ENCODE measurements at regions not wholly inside any gene's neighbourhood (a gene's known extent, or its start where the extent isn't known, plus 50 kb on each side); places are given as distances from the start of the nearest gene placed in this dataset.

DNA sequence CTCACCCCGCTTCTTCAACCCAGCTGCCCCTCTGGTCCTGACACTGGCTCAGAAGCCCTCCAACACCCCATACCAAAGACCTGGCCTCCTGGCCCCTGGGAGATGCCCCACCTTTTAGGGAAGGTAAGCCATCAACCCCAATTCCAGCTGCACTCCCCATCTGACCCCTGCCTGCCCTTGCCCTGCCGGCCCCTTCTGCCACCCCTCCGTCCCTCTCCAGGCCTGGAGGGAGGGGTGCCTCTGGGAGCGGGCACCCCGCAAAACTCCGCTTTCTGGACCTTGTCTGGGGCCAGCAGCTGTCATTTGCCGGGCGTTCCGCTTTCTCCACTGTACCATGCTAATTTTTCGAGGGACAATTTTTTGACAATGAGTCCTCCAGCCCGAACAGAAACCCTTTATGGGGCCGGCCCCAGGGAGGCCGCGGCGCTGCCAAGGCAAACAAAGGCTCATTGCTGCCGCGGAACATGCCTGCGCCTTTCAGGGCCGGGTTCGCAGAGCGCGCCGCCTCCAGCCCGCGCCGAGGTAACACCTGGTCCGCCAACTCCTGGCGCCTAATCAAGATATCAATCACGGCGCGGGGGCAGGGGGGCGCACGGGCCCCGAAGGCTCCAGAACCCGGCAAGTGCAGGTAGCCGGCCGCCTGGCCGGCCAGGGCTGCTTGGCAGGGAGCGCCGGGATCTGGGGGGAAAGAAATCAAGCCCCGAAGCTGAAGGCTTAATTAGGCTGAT, 96.0 kb downstream of the INHBB start:
- no peak overlapping the region for H3K27ac ChIP-seq (ENCODE audit: low read depth, low read length, poor library complexity, severe bottlenecking)
- H3K4me2 ChIP-seq (ENCODE audit: low read length) = no peak overlapping the region
- H3K9me3 ChIP-seq (ENCODE audit: low read length) = no peaks in the 10 kb centered on the region
- no peaks in the 10 kb centered on the region for H3K36me3 ChIP-seq (ENCODE audit: insufficient read depth, low read length)
- no peaks in the 10 kb centered on the region for H3K9me2 ChIP-seq (ENCODE audit: low read depth, low read length)
- H4K20me1 ChIP-seq (ENCODE audit: insufficient read depth, low read length) = no peaks in the 10 kb centered on the region
- H3K9ac ChIP-seq (ENCODE audit: low read length) = no peak overlapping the region
- no peak overlapping the region for H3K4me3 ChIP-seq (ENCODE audit: low read depth, low read length, poor library complexity, severe bottlenecking)
- no peaks in the 10 kb centered on the region for H3K4me1 ChIP-seq (ENCODE audit: insufficient read depth, low read length, severe bottlenecking)
- TF ChIP-seq EZH2 (IDR thresholded peaks at IDR 0.05; ENCODE audit: borderline replicate concordance, low read length) = no peak
- TF ChIP-seq CTCF (IDR thresholded peaks at IDR 0.05; ENCODE audit: low read length) = no peak
- no peaks in the 10 kb centered on the region for H3K79me2 ChIP-seq (ENCODE audit: insufficient read depth, low read length)
- peaks cover 5% of the 10 kb centered on the region; the same call in 1 of the 2 replicates for H3K27me3 ChIP-seq (ENCODE audit: insufficient read depth, low read length)
- no peaks in the 10 kb centered on the region for H3F3A ChIP-seq (ENCODE audit: insufficient read depth, low read length)
- H2AFZ ChIP-seq (ENCODE audit: low read length) = no peak overlapping the region

DNA sequence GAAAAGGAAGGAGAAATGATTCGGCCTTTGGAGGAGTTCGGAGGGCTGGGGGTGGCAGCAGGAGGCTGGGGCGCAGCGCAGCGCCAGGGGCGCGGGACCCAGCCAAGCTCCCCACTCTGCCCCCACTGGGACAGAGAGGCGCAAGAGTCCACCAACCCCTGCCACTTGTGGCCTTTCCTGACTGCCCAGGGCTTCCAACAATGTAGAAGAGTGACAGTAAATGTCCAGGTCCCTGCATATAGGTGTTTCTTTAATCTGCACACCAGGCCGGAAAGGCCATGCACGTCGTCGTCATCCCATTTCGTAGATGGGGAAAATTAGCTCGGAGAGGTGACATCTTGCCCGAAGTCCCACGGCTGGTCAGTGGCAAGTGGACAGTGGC, 96.6 kb downstream of the INHBB start:
- no peak overlapping the region for H3K4me3 ChIP-seq (ENCODE audit: low read depth, low read length, poor library complexity, severe bottlenecking)
- H3K27ac ChIP-seq (ENCODE audit: low read depth, low read length, poor library complexity, severe bottlenecking) = no peak overlapping the region
- no peak overlapping the region for H2AFZ ChIP-seq (ENCODE audit: low read length)
- H3K9ac ChIP-seq (ENCODE audit: low read length) = no peak overlapping the region
- TF ChIP-seq EZH2 (IDR thresholded peaks at IDR 0.05; ENCODE audit: borderline replicate concordance, low read length) (no peak), CTCF (IDR thresholded peaks at IDR 0.05; ENCODE audit: low read length) (no peak)
- H3K79me2 ChIP-seq (ENCODE audit: insufficient read depth, low read length) = no peaks in the 10 kb centered on the region
- no peaks in the 10 kb centered on the region for H3K36me3 ChIP-seq (ENCODE audit: insufficient read depth, low read length)
- no peaks in the 10 kb centered on the region for H3K9me3 ChIP-seq (ENCODE audit: low read length)
- peaks cover 5% of the 10 kb centered on the region; the same call in 1 of the 2 replicates for H3K27me3 ChIP-seq (ENCODE audit: insufficient read depth, low read length)
- no peaks in the 10 kb centered on the region for H4K20me1 ChIP-seq (ENCODE audit: insufficient read depth, low read length)
- no peaks in the 10 kb centered on the region for H3K9me2 ChIP-seq (ENCODE audit: low read depth, low read length)
- H3F3A ChIP-seq (ENCODE audit: insufficient read depth, low read length) = no peaks in the 10 kb centered on the region
- no peak overlapping the region for H3K4me2 ChIP-seq (ENCODE audit: low read length)
- no peaks in the 10 kb centered on the region for H3K4me1 ChIP-seq (ENCODE audit: insufficient read depth, low read length, severe bottlenecking)

- Histone ChIP-seq H3K79me2 (ENCODE audit: insufficient read depth, low read length) (no peaks in the 10 kb centered on the region), H3K27me3 (ENCODE audit: insufficient read depth, low read length) (peaks cover 5% of the 10 kb centered on the region; the same call in 1 of the 2 replicates), H3K36me3 (ENCODE audit: insufficient read depth, low read length) (no peaks in the 10 kb centered on the region), H3K9ac (ENCODE audit: low read length) (no peak overlapping the region), H3F3A (ENCODE audit: insufficient read depth, low read length) (no peaks in the 10 kb centered on the region), H3K4me1 (ENCODE audit: insufficient read depth, low read length, severe bottlenecking) (no peaks in the 10 kb centered on the region), H3K9me3 (ENCODE audit: low read length) (no peaks in the 10 kb centered on the region), H3K4me2 (ENCODE audit: low read length) (no peak overlapping the region), H4K20me1 (ENCODE audit: insufficient read depth, low read length) (no peaks in the 10 kb centered on the region), H3K9me2 (ENCODE audit: low read depth, low read length) (no peaks in the 10 kb centered on the region), H3K4me3 (ENCODE audit: low read depth, low read length, poor library complexity, severe bottlenecking) (no peak overlapping the region), H2AFZ (ENCODE audit: low read length) (no peak overlapping the region), H3K27ac (ENCODE audit: low read depth, low read length, poor library complexity, severe bottlenecking) (no peak overlapping the region)
- TF ChIP-seq CTCF (IDR thresholded peaks at IDR 0.05; ENCODE audit: low read length) (no peak), EZH2 (IDR thresholded peaks at IDR 0.05; ENCODE audit: borderline replicate concordance, low read length) (no peak)
These were observed 97.1 kb downstream of the INHBB start for GRCh38 chr2:120442923-120443571.

All from OCI-LY1 (cell line).